GM12878 (cell line): ENCODE measurements at regions not wholly inside any gene's neighbourhood (a gene's known extent, or its start where the extent isn't known, plus 50 kb on each side); places are given as distances from the start of the nearest gene placed in this dataset.

Experiments used
- BACH1 ChIP-seq: fragments of 450-650 bp; IDR thresholded peaks from 2 replicates; pipeline ENCODE4 v1.6.1; 2017; ENCODE audit warnings: mild to moderate bottlenecking, borderline replicate concordance
- CHD4 ChIP-seq: fragments of 200-600 bp; sonication (generic); IDR thresholded peaks from 2 replicates; pipeline ENCODE4 v1.6.1; 2016; ENCODE audit warnings: mild to moderate bottlenecking
- ESRRA ChIP-seq: IDR thresholded peaks from 2 replicates; pipeline ENCODE4 v1.6.1; 2012; ENCODE audit warnings: mild to moderate bottlenecking, low read length, improper control_type of control experiment
- LARP7 ChIP-seq: fragments of 450-650 bp; IDR thresholded peaks from 2 replicates; pipeline ENCODE4 v1.6.1; 2017; ENCODE audit warnings: mild to moderate bottlenecking
- MYC ChIP-seq: IDR thresholded peaks from 2 replicates; pipeline ENCODE4 v1.6.1; 2011; ENCODE audit warnings: mild to moderate bottlenecking, low read length, moderate library complexity, inconsistent platforms; ENCODE audit not compliant: insufficient read depth, insufficient replicate concordance, insufficient read length, severe bottlenecking
- NRF1 ChIP-seq: conservative IDR thresholded peaks from 2 replicates; pipeline ENCODE4 v1.6.1; 2011; ENCODE audit warnings: mild to moderate bottlenecking, low read depth, low read length, improper control_type of control experiment
- RBBP5 ChIP-seq: fragments of 200-600 bp; sonication (generic); conservative IDR thresholded peaks from 2 replicates; pipeline ENCODE4 v1.6.1; 2016
- SREBF2 ChIP-seq: IDR thresholded peaks from 2 replicates; pipeline ENCODE4 v1.6.1; 2012; ENCODE audit warnings: mild to moderate bottlenecking, low read length
- SRF ChIP-seq, 2 experiments: IDR thresholded peaks; 2 replicates each; pipeline ENCODE4 v1.6.1; 2011; ENCODE audit warnings: low read depth in 2 of 2, low read length in 2 of 2, mild to moderate bottlenecking in 1 of 2, moderate library complexity in 1 of 2
- TARDBP ChIP-seq: IDR thresholded peaks from 2 replicates; pipeline ENCODE4 v1.6.1; 2016; ENCODE audit warnings: borderline replicate concordance
- YBX1 ChIP-seq: fragments of 450-650 bp; IDR thresholded peaks from 2 replicates; pipeline ENCODE4 v1.6.1; 2016; ENCODE audit warnings: antibody characterized with exemption
- ZBED1 ChIP-seq: IDR thresholded peaks from 2 replicates; pipeline ENCODE4 v1.6.1; 2016; ENCODE audit warnings: borderline replicate concordance
- ZNF24 ChIP-seq: fragments of 450-650 bp; IDR thresholded peaks from 2 replicates; pipeline ENCODE4 v1.6.1; 2017; ENCODE audit warnings: antibody characterized with exemption, mild to moderate bottlenecking
- ZZZ3 ChIP-seq: IDR thresholded peaks from 2 replicates; pipeline ENCODE4 v1.6.1; 2011; ENCODE audit warnings: low read depth; ENCODE audit not compliant: control insufficient read depth, insufficient read length
- TF ChIP-seq, protein P1 (sequence below): fragments of 450-650 bp; formaldehyde crosslinking; IDR thresholded peaks from 2 replicates; pipeline ENCODE4 v1.5.0; 2022; ENCODE audit warnings: mild to moderate bottlenecking, missing genetic modification characterization
- TF ChIP-seq, protein P2 (sequence below): IDR thresholded peaks from 2 replicates; pipeline ENCODE4 v1.6.1; 2011; ENCODE audit warnings: mild to moderate bottlenecking, low read depth, low read length, moderate library complexity; ENCODE audit not compliant: insufficient replicate concordance
- TF ChIP-seq, protein P3 (sequence below): fragments of 150-350 bp; IDR thresholded peaks from 2 replicates; pipeline ENCODE4 v1.6.1; 2016; ENCODE audit warnings: low read depth, low read length
- TF ChIP-seq, protein P4 (sequence below): IDR thresholded peaks from 2 replicates; pipeline ENCODE4 v1.6.1; 2011; ENCODE audit warnings: borderline replicate concordance, low read depth, mild to moderate bottlenecking, moderate library complexity, mixed read lengths, low read length; ENCODE audit not compliant: insufficient read depth; ENCODE audit errors: extremely low read length
- TF ChIP-seq, protein P5 (sequence below): fragments of 150-350 bp; IDR thresholded peaks from 2 replicates; pipeline ENCODE4 v1.6.1; 2014; ENCODE audit warnings: mild to moderate bottlenecking, low read depth, low read length

DNA sequence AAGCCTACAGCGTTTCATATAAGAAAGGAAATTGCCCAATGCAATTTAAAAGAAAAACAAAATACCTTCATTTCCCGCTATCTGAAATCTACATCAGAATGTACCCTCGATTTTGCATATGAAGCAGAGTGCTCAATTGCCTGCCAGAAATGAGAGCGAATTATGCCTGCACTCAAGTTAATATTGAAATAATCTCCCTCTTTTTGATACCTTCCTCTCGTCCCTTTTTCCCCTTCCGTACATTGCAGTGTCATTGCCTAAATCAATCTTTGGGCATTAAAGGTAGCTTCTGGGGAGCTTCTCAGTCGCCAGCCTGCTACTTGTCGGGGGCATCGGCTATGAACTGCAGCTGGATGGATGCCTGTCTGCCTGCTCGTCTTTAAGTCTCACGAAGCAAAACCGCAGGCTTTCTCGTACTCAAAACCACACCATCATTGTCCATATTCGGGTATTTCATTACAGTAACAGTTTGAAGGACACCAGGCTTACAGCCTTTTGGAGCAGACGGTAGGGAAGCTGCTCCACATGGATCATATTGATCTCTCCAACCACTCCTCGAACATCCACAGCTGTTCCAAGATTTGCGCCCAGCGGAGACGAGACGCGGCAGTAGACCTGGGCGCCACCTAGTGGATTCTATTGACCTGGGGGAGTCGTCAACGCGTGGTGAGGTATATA is 64.0 kb upstream of the HNRNPA3 start (continued):
- TF ChIP-seq TARDBP (no peak; the same call in 1 of the 2 replicates), NRF1 (no peak), ZNF24 (no peak), LARP7 (no peak), YBX1 (no peak), BACH1 (0 out of 2 replicates have a peak, but pooled peaks have one; percentile 12), CHD4 (no peak), ZBED1 (no peak), ESRRA (no peak), SREBF2 (no peak), MYC (no peak), ZZZ3 (no peak), RBBP5 (no peak), SRF (IDR thresholded peaks at IDR 0.05; ENCODE audit: low read depth in 2 of 2, low read length in 2 of 2) (0 out of 4 replicates have a peak, but pooled peaks of 1 of the 2 experiments have one; percentile 50)
- TF ChIP-seq, protein P1, sequence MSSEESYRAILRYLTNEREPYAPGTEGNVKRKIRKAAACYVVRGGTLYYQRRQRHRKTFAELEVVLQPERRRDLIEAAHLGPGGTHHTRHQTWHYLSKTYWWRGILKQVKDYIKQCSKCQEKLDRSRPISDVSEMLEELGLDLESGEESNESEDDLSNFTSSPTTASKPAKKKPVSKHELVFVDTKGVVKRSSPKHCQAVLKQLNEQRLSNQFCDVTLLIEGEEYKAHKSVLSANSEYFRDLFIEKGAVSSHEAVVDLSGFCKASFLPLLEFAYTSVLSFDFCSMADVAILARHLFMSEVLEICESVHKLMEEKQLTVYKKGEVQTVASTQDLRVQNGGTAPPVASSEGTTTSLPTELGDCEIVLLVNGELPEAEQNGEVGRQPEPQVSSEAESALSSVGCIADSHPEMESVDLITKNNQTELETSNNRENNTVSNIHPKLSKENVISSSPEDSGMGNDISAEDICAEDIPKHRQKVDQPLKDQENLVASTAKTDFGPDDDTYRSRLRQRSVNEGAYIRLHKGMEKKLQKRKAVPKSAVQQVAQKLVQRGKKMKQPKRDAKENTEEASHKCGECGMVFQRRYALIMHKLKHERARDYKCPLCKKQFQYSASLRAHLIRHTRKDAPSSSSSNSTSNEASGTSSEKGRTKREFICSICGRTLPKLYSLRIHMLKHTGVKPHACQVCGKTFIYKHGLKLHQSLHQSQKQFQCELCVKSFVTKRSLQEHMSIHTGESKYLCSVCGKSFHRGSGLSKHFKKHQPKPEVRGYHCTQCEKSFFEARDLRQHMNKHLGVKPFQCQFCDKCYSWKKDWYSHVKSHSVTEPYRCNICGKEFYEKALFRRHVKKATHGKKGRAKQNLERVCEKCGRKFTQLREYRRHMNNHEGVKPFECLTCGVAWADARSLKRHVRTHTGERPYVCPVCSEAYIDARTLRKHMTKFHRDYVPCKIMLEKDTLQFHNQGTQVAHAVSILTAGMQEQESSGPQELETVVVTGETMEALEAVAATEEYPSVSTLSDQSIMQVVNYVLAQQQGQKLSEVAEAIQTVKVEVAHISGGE (CRISPR knock-in tag), result no peak
- TF ChIP-seq, protein P2, sequence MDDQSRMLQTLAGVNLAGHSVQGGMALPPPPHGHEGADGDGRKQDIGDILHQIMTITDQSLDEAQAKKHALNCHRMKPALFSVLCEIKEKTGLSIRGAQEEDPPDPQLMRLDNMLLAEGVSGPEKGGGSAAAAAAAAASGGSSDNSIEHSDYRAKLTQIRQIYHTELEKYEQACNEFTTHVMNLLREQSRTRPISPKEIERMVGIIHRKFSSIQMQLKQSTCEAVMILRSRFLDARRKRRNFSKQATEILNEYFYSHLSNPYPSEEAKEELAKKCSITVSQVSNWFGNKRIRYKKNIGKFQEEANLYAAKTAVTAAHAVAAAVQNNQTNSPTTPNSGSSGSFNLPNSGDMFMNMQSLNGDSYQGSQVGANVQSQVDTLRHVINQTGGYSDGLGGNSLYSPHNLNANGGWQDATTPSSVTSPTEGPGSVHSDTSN, result no peak
- TF ChIP-seq, protein P3, sequence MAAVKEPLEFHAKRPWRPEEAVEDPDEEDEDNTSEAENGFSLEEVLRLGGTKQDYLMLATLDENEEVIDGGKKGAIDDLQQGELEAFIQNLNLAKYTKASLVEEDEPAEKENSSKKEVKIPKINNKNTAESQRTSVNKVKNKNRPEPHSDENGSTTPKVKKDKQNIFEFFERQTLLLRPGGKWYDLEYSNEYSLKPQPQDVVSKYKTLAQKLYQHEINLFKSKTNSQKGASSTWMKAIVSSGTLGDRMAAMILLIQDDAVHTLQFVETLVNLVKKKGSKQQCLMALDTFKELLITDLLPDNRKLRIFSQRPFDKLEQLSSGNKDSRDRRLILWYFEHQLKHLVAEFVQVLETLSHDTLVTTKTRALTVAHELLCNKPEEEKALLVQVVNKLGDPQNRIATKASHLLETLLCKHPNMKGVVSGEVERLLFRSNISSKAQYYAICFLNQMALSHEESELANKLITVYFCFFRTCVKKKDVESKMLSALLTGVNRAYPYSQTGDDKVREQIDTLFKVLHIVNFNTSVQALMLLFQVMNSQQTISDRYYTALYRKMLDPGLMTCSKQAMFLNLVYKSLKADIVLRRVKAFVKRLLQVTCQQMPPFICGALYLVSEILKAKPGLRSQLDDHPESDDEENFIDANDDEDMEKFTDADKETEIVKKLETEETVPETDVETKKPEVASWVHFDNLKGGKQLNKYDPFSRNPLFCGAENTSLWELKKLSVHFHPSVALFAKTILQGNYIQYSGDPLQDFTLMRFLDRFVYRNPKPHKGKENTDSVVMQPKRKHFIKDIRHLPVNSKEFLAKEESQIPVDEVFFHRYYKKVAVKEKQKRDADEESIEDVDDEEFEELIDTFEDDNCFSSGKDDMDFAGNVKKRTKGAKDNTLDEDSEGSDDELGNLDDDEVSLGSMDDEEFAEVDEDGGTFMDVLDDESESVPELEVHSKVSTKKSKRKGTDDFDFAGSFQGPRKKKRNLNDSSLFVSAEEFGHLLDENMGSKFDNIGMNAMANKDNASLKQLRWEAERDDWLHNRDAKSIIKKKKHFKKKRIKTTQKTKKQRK, result no peak
- TF ChIP-seq, protein P4, sequence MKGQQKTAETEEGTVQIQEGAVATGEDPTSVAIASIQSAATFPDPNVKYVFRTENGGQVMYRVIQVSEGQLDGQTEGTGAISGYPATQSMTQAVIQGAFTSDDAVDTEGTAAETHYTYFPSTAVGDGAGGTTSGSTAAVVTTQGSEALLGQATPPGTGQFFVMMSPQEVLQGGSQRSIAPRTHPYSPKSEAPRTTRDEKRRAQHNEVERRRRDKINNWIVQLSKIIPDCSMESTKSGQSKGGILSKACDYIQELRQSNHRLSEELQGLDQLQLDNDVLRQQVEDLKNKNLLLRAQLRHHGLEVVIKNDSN, result no peak
- TF ChIP-seq, protein P5, sequence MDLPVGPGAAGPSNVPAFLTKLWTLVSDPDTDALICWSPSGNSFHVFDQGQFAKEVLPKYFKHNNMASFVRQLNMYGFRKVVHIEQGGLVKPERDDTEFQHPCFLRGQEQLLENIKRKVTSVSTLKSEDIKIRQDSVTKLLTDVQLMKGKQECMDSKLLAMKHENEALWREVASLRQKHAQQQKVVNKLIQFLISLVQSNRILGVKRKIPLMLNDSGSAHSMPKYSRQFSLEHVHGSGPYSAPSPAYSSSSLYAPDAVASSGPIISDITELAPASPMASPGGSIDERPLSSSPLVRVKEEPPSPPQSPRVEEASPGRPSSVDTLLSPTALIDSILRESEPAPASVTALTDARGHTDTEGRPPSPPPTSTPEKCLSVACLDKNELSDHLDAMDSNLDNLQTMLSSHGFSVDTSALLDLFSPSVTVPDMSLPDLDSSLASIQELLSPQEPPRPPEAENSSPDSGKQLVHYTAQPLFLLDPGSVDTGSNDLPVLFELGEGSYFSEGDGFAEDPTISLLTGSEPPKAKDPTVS, result peak; percentile 24; the same call in 1 of the 2 replicates
